Mucosa of rectum (tissue), 2 donors: ENCODE measurements at regions not wholly inside any gene's neighbourhood (a gene's known extent, or its start where the extent isn't known, plus 50 kb on each side); places are given as distances from the start of the nearest gene placed in this dataset.
"Not testable (repeated sequence)": the region's sequence is repeated elsewhere in the genome, so short reads cannot be mapped to it uniquely, and the experiment has no call there.

Experiments used
- H3K27ac ChIP-seq, 2 donors: one replicate each; pipeline ENCODE4 v1.7.0; 2013; ENCODE audit warnings: inconsistent platforms in 2 of 2, low read depth in 2 of 2, low read length in 2 of 2
- H3K27me3 ChIP-seq, 2 donors: one replicate each; pipeline ENCODE4 v1.7.0; 2013; ENCODE audit warnings: low read length in 2 of 2; ENCODE audit not compliant: control insufficient read depth in 2 of 2, insufficient read depth in 2 of 2
- H3K36me3 ChIP-seq, 2 donors: one replicate each; pipeline ENCODE4 v1.7.0; 2013; ENCODE audit warnings: low read length in 2 of 2; ENCODE audit not compliant: control insufficient read depth in 2 of 2, insufficient read depth in 2 of 2
- H3K4me1 ChIP-seq, 2 donors: one replicate each; pipeline ENCODE4 v1.7.0; 2013; ENCODE audit warnings: low read length in 2 of 2, mild to moderate bottlenecking in 1 of 2; ENCODE audit not compliant: control insufficient read depth in 2 of 2, insufficient read depth in 2 of 2
- H3K4me3 ChIP-seq, 2 donors: one replicate each; pipeline ENCODE4 v1.7.0; 2013; ENCODE audit warnings: low read length in 2 of 2
- H3K9ac ChIP-seq, 2 donors: one replicate each; pipeline ENCODE4 v1.7.0; 2013; ENCODE audit warnings: low read length in 2 of 2, low read depth in 1 of 2, mild to moderate bottlenecking in 1 of 2
- H3K9me3 ChIP-seq, 2 donors: one replicate each; pipeline ENCODE4 v1.7.0; 2013; ENCODE audit warnings: low read length in 2 of 2; ENCODE audit not compliant: control insufficient read depth in 2 of 2
- donor health status: healthy.
- donor health status: Normal muscosa, but diverticular disease.

GRCh38 chr15:95152741-95153140 is 921.4 kb downstream of the MCTP2 start:
- Histone ChIP-seq H3K9me3 (peaks cover 0 to 2% of the 10 kb centered on the region in 2 donors), H3K4me3 (no peak overlapping the region), H3K9ac (no peak overlapping the region), H3K27me3 (no peaks in the 10 kb centered on the region), H3K36me3 (no peaks in the 10 kb centered on the region), H3K4me1 (no peaks in the 10 kb centered on the region), H3K27ac (no peak overlapping the region)

GRCh38 chr15:95153201-95153600 is 921.8 kb downstream of the MCTP2 start:
- H3K36me3 ChIP-seq, H3K4me3 ChIP-seq, H3K27ac ChIP-seq, H3K27me3 ChIP-seq, H3K9ac ChIP-seq, H3K9me3 ChIP-seq, H3K4me1 ChIP-seq: not testable (repeated sequence)

GRCh38 chr15:95160316-95160715 is 929.0 kb downstream of the MCTP2 start:
- Histone ChIP-seq H3K4me1 (no peaks in the 10 kb centered on the region), H3K27me3 (no peaks in the 10 kb centered on the region), H3K4me3 (no peak overlapping the region), H3K36me3 (no peaks in the 10 kb centered on the region), H3K9ac (no peak overlapping the region), H3K9me3 (peaks cover 0 to 2% of the 10 kb centered on the region in 2 donors), H3K27ac (no peak overlapping the region)

- Histone ChIP-seq H3K9ac (no peak overlapping the region), H3K4me3 (no peak overlapping the region), H3K9me3 (no peaks in the 10 kb centered on the region), H3K4me1 (no peaks in the 10 kb centered on the region), H3K36me3 (no peaks in the 10 kb centered on the region), H3K27ac (no peak overlapping the region), H3K27me3 (no peaks in the 10 kb centered on the region)
Measured at GRCh38 chr15:95162069-95162468, 930.7 kb downstream of the MCTP2 start.

- no peak overlapping the region for H3K4me3 ChIP-seq
- H3K9ac ChIP-seq, result no peak overlapping the region
- H3K27ac ChIP-seq, result peak overlapping the region in 1 of 2 donors; percentile 38
- no peaks in the 10 kb centered on the region for H3K36me3 ChIP-seq
- no peaks in the 10 kb centered on the region for H3K9me3 ChIP-seq
- H3K27me3 ChIP-seq, result no peaks in the 10 kb centered on the region
- no peaks in the 10 kb centered on the region for H3K4me1 ChIP-seq
Measured at GRCh38 chr15:95162531-95162930, 931.2 kb downstream of the MCTP2 start.

- Histone ChIP-seq H3K4me1 (no peaks in the 10 kb centered on the region), H3K27ac (peak overlapping the region in 1 of 2 donors; percentile 38), H3K27me3 (no peaks in the 10 kb centered on the region), H3K9ac (no peak overlapping the region), H3K9me3 (no peaks in the 10 kb centered on the region), H3K4me3 (no peak overlapping the region), H3K36me3 (no peaks in the 10 kb centered on the region)
Measured at GRCh38 chr15:95162967-95163531, 931.7 kb downstream of the MCTP2 start.

GRCh38 chr15:95168152-95168551 is 936.8 kb downstream of the MCTP2 start:
- Histone ChIP-seq H3K9ac (no peak overlapping the region), H3K9me3 (peaks cover 0 to 2% of the 10 kb centered on the region in 2 donors), H3K36me3 (no peaks in the 10 kb centered on the region), H3K4me1 (peaks cover 0 to 2% of the 10 kb centered on the region in 2 donors), H3K4me3 (no peak overlapping the region), H3K27ac (no peak overlapping the region), H3K27me3 (no peaks in the 10 kb centered on the region)

- Histone ChIP-seq H3K27ac (no peak overlapping the region), H3K36me3 (no peaks in the 10 kb centered on the region), H3K4me1 (peaks cover 0 to 2% of the 10 kb centered on the region in 2 donors), H3K27me3 (no peaks in the 10 kb centered on the region), H3K9ac (no peak overlapping the region), H3K9me3 (peaks cover 0 to 2% of the 10 kb centered on the region in 2 donors), H3K4me3 (no peak overlapping the region)
Measured at GRCh38 chr15:95168951-95169431, 937.6 kb downstream of the MCTP2 start.

- peak overlapping the region; percentile 17 to 47 for H3K4me3 ChIP-seq
Measured at GRCh38 chr15:95169541-95170459, 938.4 kb downstream of the MCTP2 start.

More at GRCh38 chr15:95169541-95170459, 938.4 kb downstream of the MCTP2 start:
- H3K27me3 ChIP-seq, result no peaks in the 10 kb centered on the region
- peaks cover 0 to 2% of the 10 kb centered on the region in 2 donors for H3K4me1 ChIP-seq
- H3K9ac ChIP-seq, result no peak overlapping the region
- H3K9me3 ChIP-seq, result peaks cover 0 to 2% of the 10 kb centered on the region in 2 donors
- H3K27ac ChIP-seq, result no peak overlapping the region
- H3K36me3 ChIP-seq, result no peaks in the 10 kb centered on the region
